Activated CD8-positive, alpha-beta memory T cell treated with anti-CD3 and anti-CD28 coated beads for 36 hours (primary cell): ENCODE measurements at regions not wholly inside any gene's neighbourhood (a gene's known extent, or its start where the extent isn't known, plus 50 kb on each side); places are given as distances from the start of the nearest gene placed in this dataset.

Experiments
- CTCF ChIA-PET: fragments of 350-600 bp; sonication (Branson Sonifier 250); formaldehyde crosslinking; loops from one replicate; lab custom pipeline; 2021; ENCODE audit warnings: antibody characterized with exemption; lab: Charles Lee
- POLR2A ChIA-PET: fragments of 350-600 bp; sonication (Branson Sonifier 250); formaldehyde crosslinking; loops from one replicate; lab custom pipeline; 2021; ENCODE audit warnings: antibody characterized with exemption; lab: Charles Lee

GRCh38 chr14:41419709-41420108, 187.0 kb upstream of the LRFN5 start:
- CTCF ChIA-PET: interaction anchor here (0.5 kb wide), 1 partner anchor 906 kb away, joined by 3 read pairs; no protein-coding TSS in a partner anchor
- POLR2A ChIA-PET: no interaction called here

DNA sequence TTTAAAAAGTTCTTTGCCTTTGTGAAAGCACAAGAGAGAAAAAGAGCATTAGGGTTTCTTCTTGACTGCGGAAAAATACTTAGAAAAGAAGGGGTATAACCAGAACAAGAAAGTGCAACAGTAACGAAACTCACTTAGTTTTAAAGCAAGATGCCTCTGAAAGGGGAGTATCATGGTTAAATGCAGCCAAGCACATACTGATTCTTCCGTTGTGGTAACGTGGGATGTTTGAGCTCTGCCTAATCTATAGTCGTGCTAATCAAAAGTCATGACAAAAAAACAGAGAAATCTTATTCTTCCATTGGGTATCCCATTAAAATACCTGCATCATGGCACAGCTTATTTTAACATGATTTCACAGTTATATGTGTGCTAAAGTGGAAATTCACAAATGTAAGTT, 187.8 kb upstream of the LRFN5 start:
- CTCF ChIA-PET: no interaction called here
- POLR2A ChIA-PET: no interaction called here

DNA sequence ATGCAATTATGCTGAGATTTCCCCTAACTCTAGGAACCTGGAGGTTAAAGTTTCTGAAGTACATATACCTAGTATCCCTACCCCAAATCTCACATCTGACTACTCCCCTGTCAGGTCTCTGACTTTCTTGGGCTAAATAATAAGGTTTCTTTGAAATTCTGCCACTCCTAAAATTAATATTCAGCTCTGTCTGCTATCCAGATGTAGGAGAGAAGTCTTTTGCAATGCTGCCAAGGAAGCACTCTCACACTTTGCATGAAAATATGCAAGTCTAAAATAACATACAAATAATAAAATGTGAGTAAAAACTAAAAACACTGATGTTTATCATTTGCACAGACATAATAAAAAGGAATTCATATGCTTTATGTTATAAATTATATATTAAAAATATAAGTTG, 196.9 kb upstream of the LRFN5 start:
- ChIA-PET CTCF (no interaction called here), POLR2A (no interaction called here)

DNA sequence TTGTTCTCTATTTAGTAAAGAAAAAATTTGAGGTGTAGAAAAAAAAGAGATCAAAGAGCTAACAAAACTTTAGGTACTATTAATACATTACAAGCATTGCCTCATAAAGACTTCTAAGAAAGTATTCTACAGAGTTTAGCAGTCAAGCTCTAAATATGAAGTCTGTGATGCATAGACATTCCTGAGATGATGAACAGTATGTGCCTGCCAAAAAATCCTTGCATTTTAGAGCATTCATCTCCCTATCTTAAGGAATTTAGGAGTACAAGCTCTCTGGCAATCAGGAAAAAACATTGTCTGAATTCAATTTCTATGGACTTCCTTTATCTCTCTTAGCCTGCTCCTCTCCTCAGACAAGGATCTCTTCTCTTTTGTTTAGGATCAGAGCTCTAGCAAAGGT, 202.6 kb upstream of the LRFN5 start:
- CTCF ChIA-PET: no interaction called here
- POLR2A ChIA-PET: no interaction called here

DNA sequence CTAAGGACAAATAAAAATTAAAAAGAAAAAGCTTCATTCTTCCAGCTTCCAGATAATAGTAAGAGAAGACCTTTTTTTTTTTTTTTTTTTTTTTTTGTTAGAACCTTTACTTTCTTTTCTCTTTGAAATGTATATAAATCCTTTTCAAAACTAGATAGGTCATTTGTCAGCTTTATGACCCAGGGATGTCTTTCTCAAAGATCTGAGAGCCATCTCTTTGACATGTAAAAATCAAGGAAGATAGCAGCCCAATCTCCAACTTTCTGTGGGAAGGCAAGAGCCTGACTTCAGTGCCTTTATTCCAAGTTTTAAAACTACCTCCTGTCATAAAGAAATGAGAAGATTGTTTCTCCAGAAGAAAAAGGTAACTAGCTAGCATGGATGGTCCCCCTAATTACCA, 203.3 kb upstream of the LRFN5 start:
- CTCF ChIA-PET: no interaction called here
- POLR2A ChIA-PET: no interaction called here

- CTCF ChIA-PET: no interaction called here
- POLR2A ChIA-PET: no interaction called here
Observed at GRCh38 chr14:41397926-41398325, 208.8 kb upstream of the LRFN5 start.

GRCh38 chr14:41393512-41393911, 213.2 kb upstream of the LRFN5 start:
- ChIA-PET POLR2A (no interaction called here), CTCF (no interaction called here)

GRCh38 chr14:41392226-41392625, 214.4 kb upstream of the LRFN5 start:
- CTCF ChIA-PET: no interaction called here

GRCh38 chr14:41389355-41389754, 217.3 kb upstream of the LRFN5 start:
- CTCF ChIA-PET: interaction anchor here (0.5 kb wide), 1 partner anchor 36 kb away, joined by 3 read pairs; no protein-coding TSS in a partner anchor
- POLR2A ChIA-PET: no interaction called here

More at GRCh38 chr14:41392226-41392625, 214.4 kb upstream of the LRFN5 start:
- POLR2A ChIA-PET: no interaction called here

DNA sequence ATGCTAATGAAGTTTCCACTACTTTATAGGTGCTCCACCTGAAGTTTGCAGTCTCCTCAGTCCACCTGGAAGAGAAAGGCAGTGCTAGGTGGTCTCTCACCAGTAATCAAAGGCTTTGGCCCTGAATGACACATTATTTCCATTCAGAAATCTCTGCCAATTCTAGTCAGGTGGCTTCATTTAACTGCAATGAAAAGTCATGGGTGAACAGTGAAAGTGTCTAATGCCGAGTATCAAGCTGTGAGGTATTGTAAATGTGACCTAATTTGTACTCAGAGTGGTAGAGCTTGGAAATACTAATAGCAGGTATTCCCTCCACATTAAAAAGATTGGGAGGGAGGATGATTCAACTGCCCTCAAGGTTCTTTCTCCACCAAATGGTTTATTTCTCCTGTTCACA, 220.9 kb upstream of the LRFN5 start:
- ChIA-PET CTCF (no interaction called here), POLR2A (no interaction called here)

GRCh38 chr14:41380017-41380416, 226.7 kb upstream of the LRFN5 start:
- CTCF ChIA-PET: no interaction called here
- POLR2A ChIA-PET: no interaction called here

- POLR2A ChIA-PET: no interaction called here
- CTCF ChIA-PET: no interaction called here
Observed at GRCh38 chr14:41378526-41378925, 228.2 kb upstream of the LRFN5 start.

GRCh38 chr14:41377932-41378331, 228.7 kb upstream of the LRFN5 start:
- POLR2A ChIA-PET: no interaction called here
- CTCF ChIA-PET: no interaction called here

- CTCF ChIA-PET: no interaction called here
- POLR2A ChIA-PET: no interaction called here
Observed at GRCh38 chr14:41374092-41374491, 232.6 kb upstream of the LRFN5 start.

DNA sequence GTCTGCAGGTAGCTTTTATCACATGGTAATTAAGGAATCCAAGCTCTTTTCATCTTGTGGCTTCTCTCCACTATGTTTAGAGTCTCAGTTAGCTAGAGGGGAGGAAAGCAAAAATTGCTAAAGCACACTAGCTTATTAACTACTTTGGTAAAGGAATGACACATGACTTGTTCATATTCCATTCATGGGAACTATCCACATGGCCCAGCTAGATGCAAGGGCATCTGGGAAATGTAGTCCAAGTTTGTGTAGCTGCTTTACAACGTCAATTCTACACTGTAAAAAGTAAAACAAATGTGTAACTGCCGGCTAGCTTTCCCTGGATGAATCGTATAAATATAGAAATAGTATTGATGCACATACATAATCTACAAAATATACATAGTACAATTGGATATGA, 244.5 kb upstream of the LRFN5 start:
- POLR2A ChIA-PET: no interaction called here
- CTCF ChIA-PET: no interaction called here

GRCh38 chr14:41360126-41360525, 246.6 kb upstream of the LRFN5 start:
- POLR2A ChIA-PET: no interaction called here

DNA sequence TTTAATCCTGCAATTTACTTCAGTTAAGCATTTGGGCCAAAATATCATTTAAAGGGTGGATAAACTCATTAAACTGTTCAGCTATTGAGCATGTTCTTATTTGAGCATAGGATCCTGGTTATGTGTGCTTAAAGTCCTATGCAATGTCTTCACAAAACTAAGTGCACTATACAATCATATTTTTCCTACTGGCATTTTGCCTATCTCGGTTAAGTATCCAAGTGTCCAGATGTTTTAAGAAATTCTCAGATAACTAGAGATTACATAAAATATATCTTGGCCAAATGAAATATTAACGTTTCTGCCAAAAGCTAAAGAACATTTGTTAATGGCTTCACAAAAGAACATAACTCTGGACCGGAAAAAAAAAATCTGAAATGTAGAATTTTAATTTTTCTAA, 250.8 kb upstream of the LRFN5 start:
- ChIA-PET POLR2A (no interaction called here), CTCF (no interaction called here)

More at GRCh38 chr14:41360126-41360525, 246.6 kb upstream of the LRFN5 start:
- CTCF ChIA-PET: no interaction called here

DNA sequence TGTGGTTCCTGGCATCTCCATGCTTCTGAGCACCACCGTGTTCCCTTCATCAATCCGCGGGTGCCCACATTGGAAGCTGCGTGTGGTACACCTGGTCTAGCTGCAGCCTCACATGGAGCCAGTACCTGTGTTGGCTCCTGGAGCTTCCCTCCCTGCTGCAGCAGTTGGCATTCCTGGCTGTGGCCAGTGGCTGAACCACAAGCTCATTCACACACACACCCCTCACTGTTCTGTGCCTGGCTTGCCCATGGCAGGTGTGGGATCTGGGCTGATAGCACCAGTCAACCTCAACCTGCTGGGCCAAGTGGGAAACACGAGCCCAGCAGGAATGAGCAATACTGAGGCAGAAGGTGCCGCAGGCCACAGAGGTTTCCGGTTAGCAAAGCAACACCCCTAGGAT, 256.2 kb upstream of the LRFN5 start:
- POLR2A ChIA-PET: no interaction called here
- CTCF ChIA-PET: no interaction called here

GRCh38 chr14:41349289-41349910, 257.3 kb upstream of the LRFN5 start:
- ChIA-PET CTCF (no interaction called here), POLR2A (no interaction called here)

- CTCF ChIA-PET: no interaction called here
- POLR2A ChIA-PET: no interaction called here
Observed at GRCh38 chr14:41343857-41344256, 262.8 kb upstream of the LRFN5 start.

DNA sequence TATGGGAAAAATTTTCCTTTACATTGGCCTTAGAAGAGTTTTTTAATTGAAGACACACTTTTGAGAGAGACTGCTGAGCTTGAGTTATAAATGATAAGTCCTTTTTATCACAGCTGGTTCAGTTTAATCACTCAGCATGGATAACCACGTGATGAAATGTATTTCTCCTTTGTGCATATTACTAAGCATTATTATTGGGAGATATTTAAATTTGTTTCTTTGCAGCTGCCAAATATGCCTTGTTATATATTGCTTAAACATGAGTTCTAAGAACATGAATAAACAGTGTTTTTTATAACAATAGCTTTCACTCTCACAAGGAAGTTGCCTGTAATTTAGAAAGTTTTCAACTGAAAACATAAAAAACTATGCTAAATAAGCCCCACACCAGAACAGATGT, 293.5 kb upstream of the LRFN5 start:
- CTCF ChIA-PET: no interaction called here
- POLR2A ChIA-PET: no interaction called here

DNA sequence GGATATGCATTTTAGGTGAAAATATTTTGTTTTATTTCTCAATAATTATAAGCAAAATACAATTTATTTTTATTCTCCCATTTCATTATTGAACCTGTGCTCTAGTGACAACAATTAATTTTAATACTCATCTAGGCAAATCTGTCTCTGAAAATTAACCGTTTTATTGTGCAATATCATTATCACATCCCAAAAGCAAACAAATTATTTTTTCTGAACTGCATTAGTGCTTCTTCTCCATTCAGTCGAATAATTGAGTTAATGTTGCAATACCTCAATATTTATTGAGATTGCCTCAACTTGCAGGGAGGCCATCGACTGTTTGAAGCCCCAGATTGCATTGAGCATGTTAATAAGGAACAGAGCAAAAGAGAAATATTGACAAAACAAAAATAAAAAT, 303.2 kb upstream of the LRFN5 start:
- CTCF ChIA-PET: no interaction called here
- POLR2A ChIA-PET: no interaction called here
